Islet of Langerhans (tissue), 1 donor: ENCODE measurements at regions not wholly inside any gene's neighbourhood (a gene's known extent, or its start where the extent isn't known, plus 50 kb on each side); places are given as distances from the start of the nearest gene placed in this dataset.

Experiments used
- FAIRE-seq: peaks from one replicate; lab custom pipeline; 2011; peaks lifted over from hg19 to GRCh38; lab: Jason Lieb, UNC

GRCh38 chr1:48164571-48164970 lies 57.9 kb upstream of the SLC5A9 start:
- FAIRE-seq = no peak

- FAIRE-seq = no peak
These were observed 61.9 kb upstream of the SLC5A9 start for GRCh38 chr1:48160486-48161132.

GRCh38 chr1:48139275-48139674 lies 83.2 kb upstream of the SLC5A9 start:
- no peak for FAIRE-seq

DNA sequence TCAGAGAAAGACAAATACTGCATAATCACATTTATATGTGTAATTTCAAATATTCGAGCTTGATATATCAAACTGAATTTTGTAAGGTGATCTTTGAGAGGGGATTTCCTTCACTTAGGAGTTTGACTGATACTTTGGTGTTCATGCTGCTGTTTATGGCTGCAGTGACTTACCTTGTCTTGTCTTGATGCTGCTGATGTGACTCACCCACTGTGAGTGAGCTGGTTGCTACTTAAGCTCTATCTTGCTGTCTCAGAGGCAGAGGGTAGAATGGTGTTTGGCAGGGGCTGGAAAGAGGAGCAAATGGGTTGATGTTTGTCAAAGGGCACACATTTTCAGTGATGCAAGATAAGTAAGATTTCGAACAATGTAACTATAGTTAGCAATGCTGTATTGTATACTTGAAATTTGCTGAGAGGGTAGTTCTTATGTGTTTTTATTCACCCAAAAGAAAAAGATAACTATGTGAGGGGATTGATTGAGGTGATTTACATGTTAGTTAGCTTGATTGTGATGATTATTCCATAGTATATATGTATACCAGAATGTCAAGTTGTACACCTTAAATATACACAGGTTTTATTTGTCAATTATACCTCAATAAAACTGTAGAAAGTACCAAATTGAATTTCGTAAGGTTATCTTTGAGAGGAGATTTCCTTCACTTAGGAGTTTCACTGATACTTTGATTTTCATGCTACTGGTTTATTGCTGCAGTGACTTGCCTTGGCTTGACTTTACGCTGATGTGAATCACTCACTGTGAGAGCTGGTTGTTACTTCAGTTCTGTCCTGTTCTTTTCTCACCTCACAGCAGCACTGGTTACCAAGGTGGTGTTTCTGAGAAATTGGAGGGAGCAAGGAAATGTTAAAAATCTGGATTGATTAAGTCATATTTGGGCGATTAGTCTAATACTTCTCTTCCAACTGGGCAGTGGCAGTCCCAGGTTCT lies 94.5 kb upstream of the SLC5A9 start:
- no peak for FAIRE-seq

DNA sequence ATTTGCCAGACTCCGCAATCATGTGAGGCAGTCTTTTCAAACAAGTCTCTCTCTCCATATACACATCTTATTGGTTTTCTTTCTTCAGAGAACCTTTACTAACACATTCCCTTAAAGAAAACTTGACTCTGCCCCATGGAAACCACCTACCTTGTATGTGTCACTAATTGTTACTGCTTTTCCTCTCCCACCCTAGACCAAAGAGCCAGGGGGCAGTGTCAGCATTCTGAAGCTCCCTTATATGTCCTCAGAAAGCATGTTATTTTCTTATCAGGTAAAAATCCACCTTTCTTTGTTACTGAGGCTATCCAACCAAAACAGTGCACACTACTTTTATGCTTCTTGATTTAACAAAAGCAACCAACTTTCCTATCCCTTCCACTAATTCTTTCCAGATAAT lies 98.9 kb upstream of the SLC5A9 start:
- no peak for FAIRE-seq

GRCh38 chr1:48121955-48122354 lies 100.6 kb upstream of the SLC5A9 start:
- no peak for FAIRE-seq

GRCh38 chr1:48120621-48121020 lies 101.9 kb upstream of the SLC5A9 start:
- FAIRE-seq = no peak

DNA sequence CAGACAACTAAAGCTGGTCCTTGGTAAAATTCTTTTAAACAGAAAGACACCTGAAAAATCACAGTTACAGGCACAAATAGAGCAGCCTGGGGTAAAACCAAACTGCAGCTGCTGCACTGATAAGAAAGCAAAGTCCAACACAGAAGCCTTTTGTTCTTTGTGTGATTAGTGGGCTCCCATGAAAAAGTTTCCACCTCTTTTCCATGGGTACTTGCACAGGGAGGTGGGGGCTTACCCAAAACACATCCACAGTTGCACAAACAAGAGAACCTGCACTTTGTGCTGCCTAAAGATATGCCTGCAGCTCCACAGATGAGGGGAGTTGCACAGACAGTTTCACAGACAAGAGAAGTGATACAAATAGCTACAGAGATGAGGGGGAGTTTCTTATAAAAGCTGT lies 106.7 kb upstream of the SLC5A9 start:
- no peak for FAIRE-seq

GRCh38 chr1:48114596-48115382 lies 107.7 kb upstream of the SLC5A9 start:
- no peak for FAIRE-seq

DNA sequence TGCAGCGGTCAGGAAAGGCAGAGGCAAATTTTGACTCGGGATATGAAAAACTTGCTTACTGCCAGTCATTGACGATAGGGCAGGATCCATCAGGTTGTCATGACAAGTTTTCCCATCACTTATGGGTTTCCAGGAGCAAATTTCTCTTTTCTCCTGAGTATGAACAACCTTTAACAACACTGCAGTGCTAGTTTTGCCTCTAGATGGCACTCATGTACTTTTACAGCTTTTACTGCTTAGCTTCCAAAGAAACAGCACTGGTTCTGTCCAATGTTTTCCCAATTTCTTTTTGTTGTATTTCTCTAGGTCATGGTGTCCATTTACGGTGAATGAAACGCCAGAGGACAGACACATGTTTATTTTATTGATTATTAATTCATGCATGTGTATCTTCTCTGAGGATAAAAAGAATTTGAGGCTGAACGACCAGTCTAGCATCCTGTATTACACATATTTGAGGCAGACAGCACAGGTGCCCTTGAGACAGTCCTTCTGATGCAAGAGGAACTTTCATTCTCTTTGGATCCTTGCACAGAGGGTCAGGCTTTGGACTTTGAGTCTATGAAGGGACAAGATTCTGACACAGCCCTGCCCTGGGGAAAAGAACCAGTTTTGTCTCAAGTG lies 112.3 kb upstream of the TRABD2B start:
- peak; percentile 95 for FAIRE-seq

DNA sequence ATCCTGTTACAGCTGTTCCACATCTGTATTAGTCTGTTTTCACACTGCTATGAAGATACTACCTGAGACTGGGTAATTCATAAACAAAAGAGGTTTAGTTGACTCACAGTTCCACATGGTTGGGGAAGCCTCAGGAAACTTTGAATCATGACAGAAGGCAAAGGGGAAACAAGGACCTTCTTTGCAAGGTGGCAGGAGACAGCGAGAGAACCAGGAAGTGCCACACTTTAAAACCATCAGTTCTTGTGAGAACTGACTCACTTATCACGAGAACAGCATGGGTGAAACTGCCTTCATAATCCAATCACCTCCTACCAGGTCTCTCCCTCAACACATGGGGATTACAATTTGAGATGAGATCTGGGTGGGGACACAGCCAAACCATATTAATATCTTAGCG lies 110.3 kb upstream of the TRABD2B start:
- FAIRE-seq = no peak

DNA sequence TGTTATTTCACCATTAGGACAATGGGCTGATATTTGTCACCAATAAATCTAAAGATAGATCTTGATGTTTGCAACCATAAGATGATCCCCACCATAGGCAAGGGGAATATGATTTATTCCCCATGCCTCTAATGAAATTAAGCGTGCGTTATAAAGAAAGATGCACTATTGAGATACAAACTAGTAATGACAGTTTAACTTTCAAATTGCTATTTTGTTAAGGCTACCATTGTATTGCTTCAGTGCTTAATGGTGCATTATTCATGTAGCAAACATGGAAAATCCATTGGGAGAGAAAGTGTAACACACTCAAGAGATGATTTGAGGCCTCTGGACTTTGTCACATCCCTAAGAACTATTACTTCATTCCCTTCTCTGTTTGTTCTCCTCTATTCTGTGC lies 108.9 kb upstream of the TRABD2B start:
- FAIRE-seq = no peak

DNA sequence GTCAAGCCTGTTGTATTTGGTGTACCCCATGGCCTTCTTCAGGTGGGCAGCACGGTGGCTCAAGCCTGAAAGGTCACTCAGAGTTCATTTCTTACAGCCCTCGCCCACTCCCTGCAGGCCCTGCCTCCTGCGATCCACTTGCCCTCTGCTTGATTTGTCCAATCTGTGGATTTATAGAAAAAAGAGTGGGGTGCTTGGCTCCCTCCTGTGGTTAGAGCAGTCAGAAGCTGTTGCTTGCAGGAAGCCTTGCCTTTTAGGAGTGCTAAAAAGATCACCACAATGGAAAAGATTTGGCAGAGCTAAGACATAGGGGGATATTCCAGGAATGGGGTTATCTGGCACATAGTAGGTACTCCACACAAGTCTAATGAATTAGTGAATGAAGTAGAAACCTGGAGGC lies 108.0 kb upstream of the TRABD2B start:
- FAIRE-seq = no peak

- no peak for FAIRE-seq
These were observed 106.3 kb upstream of the TRABD2B start for GRCh38 chr1:48103495-48103894.

DNA sequence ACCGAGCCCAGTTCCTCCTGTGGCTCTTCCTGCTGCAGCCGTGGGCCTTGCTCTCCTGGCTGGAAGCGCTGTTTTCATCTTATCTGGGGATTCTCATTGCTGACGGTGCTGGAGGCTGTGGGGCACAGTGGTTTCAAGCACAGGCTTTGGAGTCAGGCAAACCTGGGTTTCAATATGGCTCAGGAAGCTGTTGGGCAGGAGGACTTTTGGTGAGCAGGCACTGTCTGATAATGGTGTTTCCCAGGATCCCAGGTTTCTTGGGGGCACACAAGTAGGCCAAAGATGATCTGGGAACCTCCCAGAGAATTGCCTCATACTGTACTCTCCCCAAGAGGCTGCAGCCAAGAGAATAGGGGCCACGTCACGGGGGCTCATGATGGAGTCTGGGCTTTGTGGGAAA lies 105.6 kb upstream of the TRABD2B start:
- no peak for FAIRE-seq

DNA sequence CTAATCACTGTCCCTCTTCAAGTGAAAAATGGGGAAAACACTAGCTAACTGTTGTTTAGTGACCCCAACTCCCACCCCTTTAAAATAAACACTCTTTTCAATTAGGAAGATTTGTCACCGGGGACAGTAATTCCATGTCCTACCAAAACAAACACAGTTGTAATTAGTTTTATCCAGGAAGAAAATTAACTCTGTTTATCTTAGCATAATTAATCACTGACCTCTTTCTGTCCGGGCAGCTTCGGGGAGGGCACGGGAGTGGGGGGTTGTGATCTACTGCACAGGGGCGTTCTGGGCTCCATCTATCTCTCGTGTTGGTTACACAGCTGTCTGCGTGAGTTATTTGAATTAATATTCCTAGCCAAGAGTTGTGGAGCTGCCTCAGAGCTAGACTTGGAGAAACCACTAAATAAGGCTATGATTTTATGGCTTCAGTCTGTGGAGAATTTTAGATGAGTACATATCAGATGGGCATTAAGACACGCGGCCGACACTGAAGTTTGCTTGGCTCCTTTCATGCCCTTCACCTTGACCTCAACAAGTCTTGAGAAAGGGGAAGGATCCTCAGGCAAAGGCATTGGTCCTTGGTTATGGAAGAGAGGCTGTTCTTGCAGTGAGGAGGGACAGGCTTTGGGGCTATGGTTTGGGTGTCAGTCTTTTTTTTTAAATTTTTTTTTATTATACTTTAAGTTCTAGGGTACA lies 102.0 kb upstream of the TRABD2B start:
- FAIRE-seq = no peak

DNA sequence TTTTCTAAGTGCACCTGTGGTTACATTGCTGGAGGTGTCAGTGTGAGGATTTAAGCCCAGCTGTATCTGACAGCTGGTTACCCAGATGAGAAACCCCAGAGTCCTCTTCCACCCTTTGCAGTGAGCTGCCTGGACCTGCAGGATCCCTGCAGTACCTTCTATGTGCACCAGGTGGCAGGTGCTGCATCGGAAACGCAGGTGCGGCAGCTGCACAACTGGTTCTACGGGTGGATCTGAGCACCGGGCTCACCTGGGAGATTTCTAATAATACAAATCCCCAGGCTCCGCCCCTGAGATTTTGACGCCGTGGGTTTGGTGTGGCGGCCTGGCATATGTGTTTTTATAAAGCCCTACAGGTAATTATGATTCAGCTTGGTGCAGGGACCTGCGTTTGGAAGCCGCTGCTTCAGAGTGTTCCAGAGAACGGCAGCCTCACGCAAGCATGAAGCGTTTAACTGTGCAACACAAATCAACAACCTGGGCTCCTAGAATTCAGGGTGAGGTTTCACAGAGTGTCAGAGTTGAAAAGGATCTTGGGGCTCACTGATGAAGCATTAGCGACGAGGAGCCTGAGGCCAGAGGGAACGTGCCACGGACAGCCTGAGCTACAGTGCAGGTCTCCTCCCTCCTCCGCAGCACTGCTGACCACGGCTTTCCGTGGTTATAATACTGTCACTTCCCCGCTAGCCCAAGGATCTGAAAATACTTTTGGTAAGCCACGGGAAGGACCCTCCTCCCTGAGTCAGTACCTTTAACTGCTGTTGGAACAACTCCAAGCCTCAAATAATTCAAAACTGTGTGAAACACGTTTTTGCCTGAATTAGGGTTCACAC lies 96.7 kb upstream of the TRABD2B start:
- FAIRE-seq = peak; percentile 56

DNA sequence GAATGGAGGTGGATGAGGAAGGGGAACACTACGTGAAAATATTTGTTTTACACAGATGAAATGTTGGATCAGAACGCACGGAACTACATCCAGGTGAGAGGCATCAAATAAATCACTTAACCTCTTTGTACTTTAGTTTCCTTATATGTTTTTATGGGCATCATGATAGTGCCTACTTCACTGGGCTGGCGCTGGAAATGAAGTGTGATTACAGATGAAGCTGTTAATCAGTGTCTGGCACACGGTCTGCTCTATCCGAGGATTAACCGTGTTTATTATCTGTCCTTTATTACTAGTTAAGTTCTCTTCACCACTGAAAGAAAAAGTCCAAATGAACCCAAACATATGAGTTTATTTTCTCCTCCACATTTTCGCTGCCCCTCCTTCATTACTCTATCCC lies 96.0 kb upstream of the TRABD2B start:
- FAIRE-seq = no peak

DNA sequence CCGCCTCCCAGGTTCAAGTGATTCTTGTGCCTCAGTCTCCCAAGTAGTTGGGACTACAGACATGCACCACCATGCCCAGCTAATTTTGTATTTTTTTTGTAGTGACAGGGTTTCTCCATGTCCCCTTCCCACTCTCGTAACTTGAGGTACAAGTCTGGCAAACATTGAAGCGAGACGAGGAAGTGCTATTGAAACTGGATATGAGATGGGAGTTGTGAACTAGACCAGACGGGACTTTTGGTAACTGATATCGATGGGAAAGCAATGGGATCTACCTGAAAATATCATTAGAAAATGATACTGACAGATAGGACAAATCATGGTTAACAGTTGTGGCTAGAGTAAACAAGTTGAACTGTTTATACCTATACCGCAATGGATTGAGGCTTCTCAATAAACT lies 95.2 kb upstream of the TRABD2B start:
- FAIRE-seq = no peak

DNA sequence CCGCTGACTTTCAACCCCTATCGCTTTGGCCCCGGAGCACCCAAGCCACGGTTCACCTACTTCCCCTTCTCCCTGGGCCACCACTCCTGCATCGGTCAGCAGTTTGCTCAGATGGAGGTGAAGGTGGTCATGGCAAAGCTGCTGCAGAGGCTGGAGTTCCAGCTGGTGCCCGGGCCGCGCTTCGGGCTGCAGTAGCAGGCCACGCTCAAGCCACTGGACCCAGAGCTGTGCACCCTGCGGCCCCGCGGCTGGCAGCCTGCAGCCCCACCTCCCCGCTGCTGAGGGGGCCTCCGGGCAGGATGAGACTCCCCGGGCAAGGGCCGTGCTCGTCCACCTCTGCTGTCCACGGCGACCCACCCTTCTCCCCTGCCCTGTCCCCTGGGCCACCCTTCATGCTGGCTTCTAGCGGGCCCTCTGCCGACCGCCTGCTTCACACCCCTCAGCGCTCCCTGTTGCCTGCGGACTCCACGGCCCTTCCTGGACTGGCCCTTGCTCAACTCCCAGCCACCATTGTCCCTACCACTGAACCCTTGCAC lies 92.2 kb upstream of the TRABD2B start:
- no peak for FAIRE-seq

- FAIRE-seq = no peak
These were observed 87.6 kb upstream of the TRABD2B start for GRCh38 chr1:48084826-48085225.
